Activated CD8-positive, alpha-beta T cell treated with anti-CD3 and anti-CD28 coated beads, Interleukin-2, amount 10 ng/mL, durations not matched to agents 7 days and 5 days (primary cell): ENCODE measurements at regions not wholly inside any gene's neighbourhood (a gene's known extent, or its start where the extent isn't known, plus 50 kb on each side); places are given as distances from the start of the nearest gene placed in this dataset.

Source experiments
- ATAC-seq: fragments of 150-1000 bp; cut with Tn5 transposase; one replicate; pipeline ENCODE4 v1.10.0; 2021; ENCODE audit warnings: moderate library complexity
- CTCF ChIA-PET: fragments of 350-600 bp; sonication (Branson Sonifier 250); formaldehyde crosslinking; loops from one replicate; lab custom pipeline; 2021; ENCODE audit warnings: antibody characterized with exemption; lab: Charles Lee
- POLR2A ChIA-PET: fragments of 350-600 bp; sonication (Branson Sonifier 250); formaldehyde crosslinking; loops from one replicate; lab custom pipeline; 2021; ENCODE audit warnings: antibody characterized with exemption; lab: Charles Lee
- DNase-seq: peaks from one replicate; pipeline ENCODE4 v3.0.0-alpha.2; 2020
- H3K27ac Mint-ChIP-seq: one replicate; pipeline ENCODE4 v1.8.0; 2021; ENCODE audit warnings: mild to moderate bottlenecking, mixed read lengths
- H3K27me3 Mint-ChIP-seq: one replicate; pipeline ENCODE4 v1.8.0; 2021; ENCODE audit warnings: low read depth, mixed read lengths
- H3K36me3 Mint-ChIP-seq: one replicate; pipeline ENCODE4 v1.8.0; 2021; ENCODE audit warnings: low read depth, mixed read lengths
- H3K4me1 Mint-ChIP-seq: one replicate; pipeline ENCODE4 v1.8.0; 2021; ENCODE audit warnings: low read depth, mixed read lengths
- H3K4me3 Mint-ChIP-seq: one replicate; pipeline ENCODE4 v1.8.0; 2021; ENCODE audit warnings: mild to moderate bottlenecking, mixed read lengths
- H3K9me3 Mint-ChIP-seq: one replicate; pipeline ENCODE4 v1.8.0; 2022; ENCODE audit warnings: mixed read lengths; ENCODE audit not compliant: insufficient read depth

- no peak overlapping the region for H3K4me3 Mint-ChIP-seq
- ATAC-seq = no peak
- H3K27me3 Mint-ChIP-seq = no peaks in the 10 kb centered on the region
- H3K4me1 Mint-ChIP-seq = no peaks in the 10 kb centered on the region
- ChIA-PET POLR2A (no interaction called here), CTCF (no interaction called here)
- H3K27ac Mint-ChIP-seq = no peak overlapping the region
- DNase-seq = no peak
- no peaks in the 10 kb centered on the region for H3K9me3 Mint-ChIP-seq
- no peaks in the 10 kb centered on the region for H3K36me3 Mint-ChIP-seq
Observed at GRCh38 chr6:133179481-133179880, 61.7 kb upstream of the EYA4 start.

- ChIA-PET CTCF (interaction anchor here (1.2 kb wide), 1 partner anchor 733 kb away, joined by 3 read pairs; no protein-coding TSS in a partner anchor), POLR2A (no interaction called here)
- Mint-ChIP-seq H3K9me3 (no peaks in the 10 kb centered on the region), H3K27ac (no peak overlapping the region), H3K27me3 (no peaks in the 10 kb centered on the region), H3K36me3 (no peaks in the 10 kb centered on the region), H3K4me1 (no peaks in the 10 kb centered on the region), H3K4me3 (no peak overlapping the region)
- ATAC-seq = no peak
- DNase-seq = no peak
Observed at GRCh38 chr6:133183691-133184090, 57.5 kb upstream of the EYA4 start.

- no peak overlapping the region for H3K27ac Mint-ChIP-seq
- H3K27me3 Mint-ChIP-seq = no peaks in the 10 kb centered on the region
- H3K9me3 Mint-ChIP-seq = no peaks in the 10 kb centered on the region
- POLR2A ChIA-PET = no interaction called here
- H3K4me3 Mint-ChIP-seq = no peak overlapping the region
- ATAC-seq (no peak), DNase-seq (no peak)
- H3K36me3 Mint-ChIP-seq = no peaks in the 10 kb centered on the region
- CTCF ChIA-PET = interaction anchor here (1.0 to 1.2 kb wide), 3 partner anchors 17 to 732 kb away, joined by 3 to 4 read pairs (median 3); no protein-coding TSS in a partner anchor
- H3K4me1 Mint-ChIP-seq = no peaks in the 10 kb centered on the region
Observed at GRCh38 chr6:133184798-133185372, 56.3 kb upstream of the EYA4 start.

GRCh38 chr6:133185731-133186130 lies 55.4 kb upstream of the EYA4 start:
- ATAC-seq (no peak), DNase-seq (no peak)
- ChIA-PET POLR2A (no interaction called here), CTCF (interaction anchor here (0.7 to 1.1 kb wide), 3 partner anchors 16 to 537 kb away, joined by 3 to 4 read pairs (median 3); no protein-coding TSS in a partner anchor)
- Mint-ChIP-seq H3K4me1 (no peaks in the 10 kb centered on the region), H3K9me3 (no peaks in the 10 kb centered on the region), H3K36me3 (no peaks in the 10 kb centered on the region), H3K4me3 (no peak overlapping the region), H3K27ac (no peak overlapping the region), H3K27me3 (no peaks in the 10 kb centered on the region)

GRCh38 chr6:133187114-133187513 lies 54.0 kb upstream of the EYA4 start:
- Mint-ChIP-seq H3K27me3 (no peaks in the 10 kb centered on the region), H3K4me1 (no peaks in the 10 kb centered on the region), H3K9me3 (no peaks in the 10 kb centered on the region), H3K4me3 (no peak overlapping the region), H3K27ac (no peak overlapping the region), H3K36me3 (no peaks in the 10 kb centered on the region)
- POLR2A ChIA-PET = no interaction called here
- ATAC-seq (no peak), DNase-seq (no peak)
- CTCF ChIA-PET = no interaction called here

- POLR2A ChIA-PET = no interaction called here
Observed at GRCh38 chr6:133187657-133188453, 53.3 kb upstream of the EYA4 start.

GRCh38 chr6:133190912-133191311 lies 50.2 kb upstream of the EYA4 start:
- no peak overlapping the region for H3K4me3 Mint-ChIP-seq
- no peaks in the 10 kb centered on the region for H3K36me3 Mint-ChIP-seq
- H3K27ac Mint-ChIP-seq = no peak overlapping the region
- ChIA-PET POLR2A (no interaction called here), CTCF (no interaction called here)
- ATAC-seq = no peak
- no peaks in the 10 kb centered on the region for H3K27me3 Mint-ChIP-seq
- H3K9me3 Mint-ChIP-seq = no peaks in the 10 kb centered on the region
- no peak for DNase-seq
- H3K4me1 Mint-ChIP-seq = no peaks in the 10 kb centered on the region

More at GRCh38 chr6:133187657-133188453, 53.3 kb upstream of the EYA4 start:
- DNase-seq (no peak), ATAC-seq (no peak)
- no peaks in the 10 kb centered on the region for H3K9me3 Mint-ChIP-seq
- no peak overlapping the region for H3K4me3 Mint-ChIP-seq
- CTCF ChIA-PET = no interaction called here
- no peaks in the 10 kb centered on the region for H3K36me3 Mint-ChIP-seq
- H3K27ac Mint-ChIP-seq = no peak overlapping the region
- no peaks in the 10 kb centered on the region for H3K4me1 Mint-ChIP-seq
- H3K27me3 Mint-ChIP-seq = no peaks in the 10 kb centered on the region

GRCh38 chr6:133191323-133191722 lies 49.8 kb upstream of the EYA4 start:
- H3K9me3 Mint-ChIP-seq = no peaks in the 10 kb centered on the region
- POLR2A ChIA-PET = no interaction called here
- CTCF ChIA-PET = no interaction called here
- H3K4me1 Mint-ChIP-seq = no peaks in the 10 kb centered on the region
- H3K36me3 Mint-ChIP-seq = no peaks in the 10 kb centered on the region
- no peak overlapping the region for H3K4me3 Mint-ChIP-seq
- ATAC-seq (no peak), DNase-seq (no peak)
- H3K27me3 Mint-ChIP-seq = no peaks in the 10 kb centered on the region
- H3K27ac Mint-ChIP-seq = no peak overlapping the region
